Tibial artery (tissue), 4 donors: ENCODE measurements at regions not wholly inside any gene's neighbourhood (a gene's known extent, or its start where the extent isn't known, plus 50 kb on each side); places are given as distances from the start of the nearest gene placed in this dataset.

Source experiments
- DNase-seq, 2 donors: peaks; one replicate each; pipeline ENCODE4 v3.0.0-alpha.2; 2019
- H3K27ac ChIP-seq, 2 donors: fragments of 200-600 bp; sonication (generic) in 1 of 2; 1 replicate in 1 of 2; 2 replicates in 1 of 2; pipeline ENCODE4 v1.5.1; 2018 to 2019; ENCODE audit warnings: mild to moderate bottlenecking in 1 of 2
- H3K27me3 ChIP-seq, 2 donors: fragments of 200-600 bp; sonication (generic) in 1 of 2; one replicate each; pipeline versions ENCODE4 v1.5.1 to v1.6.0; 2016 to 2019
- H3K36me3 ChIP-seq, 3 donors: fragments of 200-600 bp; sonication (generic) in 2 of 3; one replicate each; pipeline ENCODE4 v1.5.1; 2016 to 2019; ENCODE audit warnings: mild to moderate bottlenecking in 2 of 3
- H3K4me1 ChIP-seq, 4 donors: fragments of 200-600 bp; sonication (generic) in 2 of 4; 1 replicate in 3 of 4; 2 replicates in 1 of 4; pipeline ENCODE4 v1.5.1; 2016 to 2019
- H3K4me3 ChIP-seq, 2 donors: fragments of 200-600 bp; sonication (generic) in 1 of 2; 1 replicate in 1 of 2; 2 replicates in 1 of 2; pipeline ENCODE4 v1.5.1; 2018 to 2019; ENCODE audit warnings: mild to moderate bottlenecking in 2 of 2
- H3K9me3 ChIP-seq, 3 donors: fragments of 200-600 bp; sonication (generic) in 1 of 3; one replicate each; pipeline ENCODE4 v1.5.1; 2016 to 2019
- CTCF ChIP-seq, 2 experiments: fragments of 200-600 bp in 1 of 2; fragments of 450-650 bp in 1 of 2; IDR thresholded peaks; one replicate each; pipeline ENCODE4 v1.5.1; 2017 to 2019; ENCODE audit warnings: antibody characterized with exemption in 2 of 2, mild to moderate bottlenecking in 1 of 2, moderate library complexity in 1 of 2
- intact Hi-C: fragments of 100-400 bp; cut with DNase I; formaldehyde crosslinking; loops from one replicate; pipeline ENCODE4 v1.15.0; 2023; ENCODE audit warnings: low total_unique reads

- Histone ChIP-seq H3K27me3 (peaks cover 0 to 29% of the 10 kb centered on the region in 2 donors), H3K4me1 (no peaks in the 10 kb centered on the region), H3K4me3 (no peak overlapping the region), H3K9me3 (no peaks in the 10 kb centered on the region), H3K36me3 (no peaks in the 10 kb centered on the region), H3K27ac (no peak overlapping the region)
- intact Hi-C loops, result no loop called here
- no peak for DNase-seq
- TF ChIP-seq CTCF (IDR thresholded peaks at IDR 0.05), result no peak
Observed at GRCh38 chr10:78177491-78178185, 144.0 kb downstream of the RPS24 start.

- Histone ChIP-seq H3K27ac (no peak overlapping the region), H3K4me3 (no peak overlapping the region), H3K36me3 (no peaks in the 10 kb centered on the region), H3K9me3 (no peaks in the 10 kb centered on the region), H3K4me1 (no peaks in the 10 kb centered on the region), H3K27me3 (peaks cover 0 to 29% of the 10 kb centered on the region in 2 donors)
- intact Hi-C loops, result no loop called here
- no peak for DNase-seq
- TF ChIP-seq CTCF (IDR thresholded peaks at IDR 0.05), result no peak
Observed at GRCh38 chr10:78178397-78178796, 144.7 kb downstream of the RPS24 start.

GRCh38 chr10:78178940-78179339 is 145.3 kb downstream of the RPS24 start:
- Histone ChIP-seq H3K4me1 (no peaks in the 10 kb centered on the region), H3K36me3 (no peaks in the 10 kb centered on the region), H3K27me3 (peaks cover 0 to 29% of the 10 kb centered on the region in 2 donors), H3K27ac (no peak overlapping the region), H3K4me3 (no peak overlapping the region), H3K9me3 (no peaks in the 10 kb centered on the region)
- DNase-seq, result no peak
- TF ChIP-seq CTCF (IDR thresholded peaks at IDR 0.05), result no peak
- intact Hi-C loops, result no loop called here

GRCh38 chr10:78179886-78180705 is 146.4 kb downstream of the RPS24 start:
- Histone ChIP-seq H3K36me3 (no peaks in the 10 kb centered on the region), H3K27me3 (peaks cover 0 to 29% of the 10 kb centered on the region in 2 donors), H3K4me1 (peaks cover 0 to under 1% (median 0%) of the 10 kb centered on the region in 4 donors), H3K27ac (no peak overlapping the region), H3K9me3 (no peaks in the 10 kb centered on the region), H3K4me3 (no peak overlapping the region)
- intact Hi-C loops, result no loop called here
- no peak for TF ChIP-seq CTCF (IDR thresholded peaks at IDR 0.05)
- DNase-seq, result no peak

GRCh38 chr10:78181381-78182055 is 147.9 kb downstream of the RPS24 start:
- H3K36me3 ChIP-seq, result no peaks in the 10 kb centered on the region
- DNase-seq, result no peak
- H3K4me3 ChIP-seq, result no peak overlapping the region
- H3K27ac ChIP-seq, result no peak overlapping the region
- H3K4me1 ChIP-seq, result peaks cover 0 to 10% (median 2%) of the 10 kb centered on the region in 4 donors
- no peak for TF ChIP-seq CTCF (IDR thresholded peaks at IDR 0.05)
- no peaks in the 10 kb centered on the region for H3K9me3 ChIP-seq
- peaks cover 0 to 29% of the 10 kb centered on the region in 2 donors for H3K27me3 ChIP-seq
- intact Hi-C loops, result no loop called here
